Ovary (tissue), 7 donors: ENCODE measurements at regions not wholly inside any gene's neighbourhood (a gene's known extent, or its start where the extent isn't known, plus 50 kb on each side); places are given as distances from the start of the nearest gene placed in this dataset. TPM values are rescaled to one million over a fixed set of nuclear protein-coding genes. Genes with fewer than 3 reads are reported as not detected.

ENCODE experiments used
- DNase-seq, 5 donors: peaks; one replicate each; pipeline ENCODE4 v3.0.0-alpha.2; 2019 to 2020
- H3K27ac ChIP-seq, 2 donors: fragments of 200-600 bp; one replicate each; pipeline versions ENCODE4 v1.5.1 to v1.8.0; 2019 to 2022
- H3K27me3 ChIP-seq: fragments of 200-600 bp; one replicate; pipeline ENCODE4 v1.8.0; 2022
- H3K36me3 ChIP-seq: fragments of 200-600 bp; sonication (generic); one replicate; pipeline ENCODE4 v1.5.1; 2019
- H3K4me1 ChIP-seq: one replicate; pipeline ENCODE4 v1.8.1; 2013; ENCODE audit warnings: mild to moderate bottlenecking, moderate library complexity; ENCODE audit not compliant: insufficient read depth
- H3K4me3 ChIP-seq: fragments of 200-600 bp; sonication (generic); one replicate; pipeline ENCODE4 v1.5.1; 2017
- H3K9me3 ChIP-seq, 2 donors: fragments of 200-600 bp in 1 of 2; sonication (generic) in 1 of 2; one replicate each; pipeline versions ENCODE4 v1.5.1 to v1.8.1; 2013 to 2019; ENCODE audit warnings: mild to moderate bottlenecking in 1 of 2, moderate library complexity in 1 of 2
- EP300 ChIP-seq: sonication (generic); formaldehyde crosslinking; IDR thresholded peaks from one replicate; pipeline ENCODE4 v1.6.1; 2017; ENCODE audit warnings: antibody characterized with exemption
- POLR2A ChIP-seq: fragments of 450-650 bp; IDR thresholded peaks from one replicate; pipeline ENCODE4 v1.6.1; 2017; ENCODE audit warnings: antibody characterized with exemption, mild to moderate bottlenecking, moderate library complexity
- WGBS, 3 donors: extraction: QIAGEN DNeasy Blood & Tissue Kit in 1 of 3; methylation state at CpG; one replicate each; pipeline versions ENCODE4 v1.1.5 to v1.1.7; 2013 to 2017; 5-methylcytosine and 5-hydroxymethylcytosine counted together
- intact Hi-C, 4 donors: fragments of 100-400 bp; cut with DNase I; formaldehyde crosslinking; loops; one replicate each; pipeline versions ENCODE4 v1.11.0 to v1.15.1; 2022 to 2023
- small RNA-seq: library from RNA; depleted of rRNA; stranded (forward); fragments of <200 nt; gene quantifications from one replicate; pipeline ENCODE3, GENCODE V24; 2016
- TF ChIP-seq, protein P1 (sequence below), 3 donors: fragments of 450-650 bp in 2 of 3; fragments of 200-600 bp in 1 of 3; IDR thresholded peaks; one replicate each; pipeline versions ENCODE4 v1.5.1 to v1.8.0; 2016 to 2022; ENCODE audit warnings: antibody characterized with exemption in 3 of 3, mild to moderate bottlenecking in 1 of 3
- donor health status: DM: no; HTN: no; CAD: no; lungs with moderate emphysema.
- donor health status: DM: no; HTN: no; CAD: no.
- donor health status: Bipolar disorder and iron deficiency.
- donor health status: DM: no; HTN: no; CAD: no.
- donor health status: DM: yes; HTN: yes; CAD: no.

GRCh38 chr11:8839957-8840945 is 70.7 kb upstream of the AKIP1 start:
- H3K9me3 ChIP-seq = no peaks in the 10 kb centered on the region
- H3K4me1 ChIP-seq = peaks cover 20% of the 10 kb centered on the region
- 42 to 51% (median 49%) methylated on average over 8 of the region's 8 CpGs for WGBS, 3 donors
- H3K4me3 ChIP-seq = no peak overlapping the region
- intact Hi-C loops = no loop called here
- DNase-seq = no peak
- no peak overlapping the region for H3K27ac ChIP-seq
- no peaks in the 10 kb centered on the region for H3K27me3 ChIP-seq
- TF ChIP-seq EP300 = no peak
- TF ChIP-seq, protein P1, sequence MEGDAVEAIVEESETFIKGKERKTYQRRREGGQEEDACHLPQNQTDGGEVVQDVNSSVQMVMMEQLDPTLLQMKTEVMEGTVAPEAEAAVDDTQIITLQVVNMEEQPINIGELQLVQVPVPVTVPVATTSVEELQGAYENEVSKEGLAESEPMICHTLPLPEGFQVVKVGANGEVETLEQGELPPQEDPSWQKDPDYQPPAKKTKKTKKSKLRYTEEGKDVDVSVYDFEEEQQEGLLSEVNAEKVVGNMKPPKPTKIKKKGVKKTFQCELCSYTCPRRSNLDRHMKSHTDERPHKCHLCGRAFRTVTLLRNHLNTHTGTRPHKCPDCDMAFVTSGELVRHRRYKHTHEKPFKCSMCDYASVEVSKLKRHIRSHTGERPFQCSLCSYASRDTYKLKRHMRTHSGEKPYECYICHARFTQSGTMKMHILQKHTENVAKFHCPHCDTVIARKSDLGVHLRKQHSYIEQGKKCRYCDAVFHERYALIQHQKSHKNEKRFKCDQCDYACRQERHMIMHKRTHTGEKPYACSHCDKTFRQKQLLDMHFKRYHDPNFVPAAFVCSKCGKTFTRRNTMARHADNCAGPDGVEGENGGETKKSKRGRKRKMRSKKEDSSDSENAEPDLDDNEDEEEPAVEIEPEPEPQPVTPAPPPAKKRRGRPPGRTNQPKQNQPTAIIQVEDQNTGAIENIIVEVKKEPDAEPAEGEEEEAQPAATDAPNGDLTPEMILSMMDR (IDR thresholded peaks at IDR 0.05) = no peak
- TF ChIP-seq POLR2A = no peak
- no peaks in the 10 kb centered on the region for H3K36me3 ChIP-seq

DNA sequence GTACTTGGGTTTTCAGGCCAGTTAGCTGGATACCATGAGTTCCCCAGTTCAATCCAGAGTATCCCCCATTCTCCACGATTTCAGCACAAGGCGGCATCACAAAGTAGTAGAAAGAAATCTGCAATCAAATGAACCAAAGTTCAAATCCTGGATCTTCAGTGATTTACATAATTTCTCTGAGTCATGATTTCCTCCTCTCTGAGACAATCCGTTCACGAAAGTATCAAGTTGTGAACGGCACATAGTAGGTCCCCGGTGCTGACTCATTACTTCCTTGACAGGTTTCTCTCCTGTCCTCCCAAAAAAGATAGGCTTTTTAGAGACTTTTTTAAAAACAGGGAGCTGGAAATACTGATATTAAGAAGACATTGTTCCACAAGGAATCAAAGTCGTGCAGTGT is 69.1 kb upstream of the AKIP1 start:
- TF ChIP-seq POLR2A = no peak
- TF ChIP-seq EP300 = no peak
- TF ChIP-seq, protein P1 (IDR thresholded peaks at IDR 0.05) = no peak
- peaks cover 20% of the 10 kb centered on the region for H3K4me1 ChIP-seq
- no peaks in the 10 kb centered on the region for H3K27me3 ChIP-seq
- 76 to 93% (median 83%) methylated on average over 7 of the region's 7 CpGs for WGBS, 3 donors
- H3K9me3 ChIP-seq = no peaks in the 10 kb centered on the region
- DNase-seq = no peak
- H3K27ac ChIP-seq = no peak overlapping the region
- intact Hi-C loops = no loop called here
- no peaks in the 10 kb centered on the region for H3K36me3 ChIP-seq
- H3K4me3 ChIP-seq = no peak overlapping the region

GRCh38 chr11:8858808-8859207 is 52.2 kb upstream of the AKIP1 start:
- Histone ChIP-seq H3K36me3 (no peaks in the 10 kb centered on the region), H3K4me3 (no peak overlapping the region), H3K27me3 (no peaks in the 10 kb centered on the region), H3K4me1 (peaks cover 7% of the 10 kb centered on the region), H3K27ac (no peak overlapping the region), H3K9me3 (no peaks in the 10 kb centered on the region)
- DNase-seq = no peak
- WGBS, 3 donors = 96 to 98% (median 98%) methylated on average over 2 of the region's 2 CpGs
- TF ChIP-seq POLR2A (no peak), EP300 (no peak)
- TF ChIP-seq, protein P1 (IDR thresholded peaks at IDR 0.05) = no peak
- intact Hi-C loops = no loop called here

Small RNA genes in the stretch of these regions (small RNA-seq; reads per million reads assigned to genes)
- gene RNA5SP330 = not detected
